Esophagus squamous epithelium (tissue), 5 donors: ENCODE measurements at regions not wholly inside any gene's neighbourhood (a gene's known extent, or its start where the extent isn't known, plus 50 kb on each side); places are given as distances from the start of the nearest gene placed in this dataset.
A peak's percentile ranks its signal among the peaks of the same experiment; 100 is the strongest.

Experiments
- DNase-seq: peaks from one replicate; lab custom pipeline; 2025; lab: John Stamatoyannopoulos, UW
- H3K27ac ChIP-seq, 4 donors: fragments of 200-600 bp; sonication (generic); one replicate each; pipeline ENCODE4 v1.5.1; 2016 to 2019; ENCODE audit warnings: mild to moderate bottlenecking in 1 of 4
- H3K27me3 ChIP-seq, 4 donors: fragments of 200-600 bp; sonication (generic); 1 replicate in 3 of 4; 2 replicates in 1 of 4; pipeline versions ENCODE4 v1.5.1 to v1.6.0; 2017 to 2021; ENCODE audit warnings: antibody characterized with exemption in 1 of 4
- H3K36me3 ChIP-seq, 3 donors: fragments of 200-600 bp; sonication (generic); one replicate each; pipeline ENCODE4 v1.5.1; 2016 to 2019
- H3K4me1 ChIP-seq, 3 donors: fragments of 200-600 bp; sonication (generic); one replicate each; pipeline ENCODE4 v1.5.1; 2017 to 2019
- H3K4me3 ChIP-seq, 4 donors: fragments of 200-600 bp; sonication (generic); 1 replicate in 3 of 4; 2 replicates in 1 of 4; pipeline ENCODE4 v1.5.1; 2016 to 2019; ENCODE audit warnings: mild to moderate bottlenecking in 2 of 4, moderate library complexity in 1 of 4
- H3K9me3 ChIP-seq, 3 donors: fragments of 200-600 bp; sonication (generic); one replicate each; pipeline ENCODE4 v1.5.1; 2016 to 2019
- POLR2A ChIP-seq, 4 donors: fragments of 450-650 bp; IDR thresholded peaks; one replicate each; pipeline ENCODE4 v1.6.1; 2017; ENCODE audit warnings: antibody characterized with exemption in 4 of 4, mild to moderate bottlenecking in 4 of 4, moderate library complexity in 3 of 4
- WGBS, 2 donors: methylation state at CpG; one replicate each; pipeline ENCODE4 v1.1.5; 2018; 5-methylcytosine and 5-hydroxymethylcytosine counted together
- intact Hi-C: fragments of 100-400 bp; cut with DNase I; formaldehyde crosslinking; loops from one replicate; pipeline ENCODE4 v1.15.0; 2022
- TF ChIP-seq, protein P1 (sequence below), 6 experiments: fragments of 450-650 bp in 4 of 6; fragments of 200-600 bp in 2 of 6; sonication (generic) in 2 of 6; IDR thresholded peaks; one replicate each; pipeline ENCODE4 v1.5.1; 2016 to 2019; ENCODE audit warnings: antibody characterized with exemption in 6 of 6, mild to moderate bottlenecking in 4 of 6, moderate library complexity in 4 of 6
- donor health status: DM: yes; HTN: yes; CAD: no.

DNA sequence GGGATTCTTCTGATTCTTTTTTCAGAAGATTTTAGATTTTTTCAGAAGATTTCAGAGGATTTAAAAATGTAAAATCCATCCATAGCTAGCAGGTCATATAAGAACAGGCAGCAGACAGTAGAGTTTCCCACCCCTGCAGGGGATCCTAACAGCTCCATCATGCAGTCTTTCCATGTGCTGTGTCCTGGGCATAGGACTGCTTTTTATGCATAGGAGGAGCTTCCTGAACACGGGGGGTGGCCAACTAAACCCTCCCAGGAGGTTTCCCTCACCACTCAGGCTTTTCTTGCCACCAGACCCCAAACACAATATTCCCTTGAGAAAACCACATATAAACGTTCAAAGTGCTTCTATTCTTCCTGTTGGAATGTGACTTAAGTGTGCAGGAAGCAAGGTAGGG, 90.1 kb upstream of the TNR start:
- WGBS, 2 donors, result 11% methylated on average over 2 of the region's 2 CpGs

DNA sequence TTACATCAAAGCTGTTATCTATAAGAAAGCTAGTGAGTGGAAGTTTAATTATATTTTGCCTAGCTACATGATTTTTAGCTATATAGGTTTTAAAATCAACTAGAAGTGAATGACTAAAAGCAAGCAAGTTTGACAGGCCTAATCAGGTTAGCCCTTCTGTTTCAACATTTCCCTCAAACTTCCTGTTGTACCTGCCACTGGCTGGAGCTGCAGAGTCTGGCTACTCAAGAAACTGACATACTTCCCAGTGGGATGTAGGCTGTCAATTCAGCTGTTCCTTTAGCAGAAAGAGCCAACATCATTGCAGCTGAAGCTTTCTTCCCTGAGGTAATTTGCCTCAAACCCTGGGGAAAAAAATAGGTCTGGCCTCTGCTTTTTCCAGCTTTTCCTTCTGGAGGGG, 87.1 kb upstream of the TNR start:
- H3K27me3 ChIP-seq, result no peaks in the 10 kb centered on the region
- intact Hi-C loops, result no loop called here
- TF ChIP-seq, protein P1, sequence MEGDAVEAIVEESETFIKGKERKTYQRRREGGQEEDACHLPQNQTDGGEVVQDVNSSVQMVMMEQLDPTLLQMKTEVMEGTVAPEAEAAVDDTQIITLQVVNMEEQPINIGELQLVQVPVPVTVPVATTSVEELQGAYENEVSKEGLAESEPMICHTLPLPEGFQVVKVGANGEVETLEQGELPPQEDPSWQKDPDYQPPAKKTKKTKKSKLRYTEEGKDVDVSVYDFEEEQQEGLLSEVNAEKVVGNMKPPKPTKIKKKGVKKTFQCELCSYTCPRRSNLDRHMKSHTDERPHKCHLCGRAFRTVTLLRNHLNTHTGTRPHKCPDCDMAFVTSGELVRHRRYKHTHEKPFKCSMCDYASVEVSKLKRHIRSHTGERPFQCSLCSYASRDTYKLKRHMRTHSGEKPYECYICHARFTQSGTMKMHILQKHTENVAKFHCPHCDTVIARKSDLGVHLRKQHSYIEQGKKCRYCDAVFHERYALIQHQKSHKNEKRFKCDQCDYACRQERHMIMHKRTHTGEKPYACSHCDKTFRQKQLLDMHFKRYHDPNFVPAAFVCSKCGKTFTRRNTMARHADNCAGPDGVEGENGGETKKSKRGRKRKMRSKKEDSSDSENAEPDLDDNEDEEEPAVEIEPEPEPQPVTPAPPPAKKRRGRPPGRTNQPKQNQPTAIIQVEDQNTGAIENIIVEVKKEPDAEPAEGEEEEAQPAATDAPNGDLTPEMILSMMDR (IDR thresholded peaks at IDR 0.05), result no peak
- no peak for TF ChIP-seq POLR2A (IDR thresholded peaks at IDR 0.05)
- no peak for DNase-seq
- H3K4me1 ChIP-seq, result no peaks in the 10 kb centered on the region
- H3K36me3 ChIP-seq, result no peaks in the 10 kb centered on the region
- no peaks in the 10 kb centered on the region for H3K9me3 ChIP-seq
- H3K27ac ChIP-seq, result no peak overlapping the region
- no peak overlapping the region for H3K4me3 ChIP-seq

More for the DNA sequence above, 90.1 kb upstream of the TNR start:
- Histone ChIP-seq H3K4me1 (no peaks in the 10 kb centered on the region), H3K9me3 (no peaks in the 10 kb centered on the region), H3K36me3 (no peaks in the 10 kb centered on the region), H3K27ac (no peak overlapping the region), H3K4me3 (no peak overlapping the region), H3K27me3 (peaks cover 0 to 3% (median 0%) of the 10 kb centered on the region in 4 donors)
- intact Hi-C loops, result no loop called here
- no peak for DNase-seq
- no peak for TF ChIP-seq POLR2A (IDR thresholded peaks at IDR 0.05)
- TF ChIP-seq, protein P1 (IDR thresholded peaks at IDR 0.05), result no peak

DNA sequence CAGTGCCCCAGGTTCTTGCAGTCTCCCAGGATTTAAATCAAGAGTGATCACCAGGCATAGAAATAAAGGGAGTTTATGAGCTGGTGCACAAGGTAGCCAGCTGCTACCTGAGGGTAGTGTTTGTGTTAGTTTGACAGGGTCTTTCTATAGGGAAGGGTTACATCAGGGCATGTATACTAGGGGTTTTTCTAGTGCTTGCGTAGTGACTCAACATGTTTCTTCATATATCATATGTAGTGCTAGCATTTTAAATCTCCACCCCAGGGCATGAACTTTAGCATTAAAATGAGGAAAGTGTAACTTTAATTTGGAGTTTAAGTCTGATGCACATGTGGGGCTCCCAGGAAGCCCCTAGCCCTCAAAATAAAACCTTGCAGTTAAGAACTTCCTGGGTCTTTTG, 86.5 kb upstream of the TNR start:
- 50 to 75% methylated on average over 1 of the region's 1 CpG for WGBS, 2 donors
- TF ChIP-seq POLR2A (IDR thresholded peaks at IDR 0.05), result no peak
- TF ChIP-seq, protein P1 (IDR thresholded peaks at IDR 0.05), result no peak
- Histone ChIP-seq H3K4me3 (no peak overlapping the region), H3K36me3 (no peaks in the 10 kb centered on the region), H3K27me3 (no peaks in the 10 kb centered on the region), H3K27ac (no peak overlapping the region), H3K9me3 (no peaks in the 10 kb centered on the region), H3K4me1 (no peaks in the 10 kb centered on the region)
- no peak for DNase-seq
- intact Hi-C loops, result no loop called here

DNA sequence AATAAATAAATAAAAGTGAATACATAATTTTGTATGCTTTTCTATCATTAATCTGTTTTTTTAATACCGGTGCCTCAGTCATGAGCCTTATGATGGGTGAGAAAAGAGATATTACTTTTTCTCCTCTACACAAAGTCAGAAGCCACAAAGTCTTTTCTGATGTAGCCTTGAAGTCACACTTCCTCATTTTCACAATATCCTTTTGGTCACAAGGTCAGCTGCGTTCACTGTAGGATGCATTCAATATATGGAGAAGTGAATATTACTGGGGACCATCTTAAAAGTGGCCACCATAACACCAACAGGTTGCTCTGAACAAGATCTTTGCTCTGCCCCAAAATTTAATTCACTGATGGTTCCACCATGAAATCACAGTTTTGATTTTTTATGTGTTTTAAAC, 83.3 kb upstream of the TNR start:
- Histone ChIP-seq H3K36me3 (no peaks in the 10 kb centered on the region), H3K4me1 (no peaks in the 10 kb centered on the region), H3K27ac (no peak overlapping the region), H3K27me3 (no peaks in the 10 kb centered on the region), H3K9me3 (no peaks in the 10 kb centered on the region), H3K4me3 (no peak overlapping the region)
- WGBS, 2 donors, result 76 to 82% methylated on average over 2 of the region's 2 CpGs
- DNase-seq, result no peak
- TF ChIP-seq, protein P1 (IDR thresholded peaks at IDR 0.05), result no peak
- no peak for TF ChIP-seq POLR2A (IDR thresholded peaks at IDR 0.05)
- intact Hi-C loops, result no loop called here

DNA sequence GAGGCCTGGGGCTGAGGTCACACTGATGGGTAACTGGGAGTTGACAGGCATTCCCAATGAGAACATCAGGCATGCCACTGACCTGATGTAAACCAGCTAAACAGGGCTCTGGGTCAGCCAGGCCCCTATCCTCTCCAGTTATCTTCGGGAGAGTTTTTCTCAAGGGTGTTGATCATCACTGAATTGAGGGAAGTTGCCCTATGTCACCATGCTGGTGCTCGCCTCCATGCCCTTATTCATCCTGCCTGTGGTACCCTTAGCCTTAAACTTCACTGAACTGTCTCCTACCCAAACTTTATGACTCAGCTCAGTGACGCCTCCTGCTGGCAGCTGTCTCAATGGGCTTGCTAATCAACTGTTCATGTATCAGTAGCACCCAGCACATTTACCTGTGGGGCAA, 80.7 kb upstream of the TNR start:
- H3K27ac ChIP-seq, result no peak overlapping the region

More for the DNA sequence above, 80.7 kb upstream of the TNR start:
- intact Hi-C loops, result no loop called here
- no peak for DNase-seq
- H3K27me3 ChIP-seq, result no peaks in the 10 kb centered on the region
- TF ChIP-seq, protein P1 (IDR thresholded peaks at IDR 0.05), result peak in 1 of 6 experiments; percentile 17
- TF ChIP-seq POLR2A (IDR thresholded peaks at IDR 0.05), result no peak
- no peaks in the 10 kb centered on the region for H3K36me3 ChIP-seq
- H3K9me3 ChIP-seq, result no peaks in the 10 kb centered on the region
- WGBS, 2 donors, result 46% methylated on average over 3 of the region's 3 CpGs
- no peaks in the 10 kb centered on the region for H3K4me1 ChIP-seq
- no peak overlapping the region for H3K4me3 ChIP-seq
